CD4-positive, CD25-positive, alpha-beta regulatory T cell (primary cell): ENCODE measurements at regions not wholly inside any gene's neighbourhood (a gene's known extent, or its start where the extent isn't known, plus 50 kb on each side); places are given as distances from the start of the nearest gene placed in this dataset.
"Not testable (repeated sequence)": the region's sequence is repeated elsewhere in the genome, so short reads cannot be mapped to it uniquely, and the experiment has no call there.

Experiments used
- ATAC-seq, 2 donors: fragments of 150-1000 bp; cut with Tn5 transposase; one replicate each; pipeline ENCODE4 v1.10.0; 2021; ENCODE audit warnings: low read depth in 2 of 2, moderate number of reproducible peaks in 2 of 2, moderate library complexity in 1 of 2
- DNase-seq, 3 donors: peaks; one replicate each; pipeline versions ENCODE4 v3.0.0 to v3.0.0-alpha.2; 2012 to 2022; ENCODE audit warnings: mixed read lengths in 1 of 3
- H3K27ac ChIP-seq: one replicate; pipeline ENCODE4 v1.7.0; 2013; ENCODE audit warnings: mild to moderate bottlenecking, low read length; ENCODE audit not compliant: insufficient read depth, poor library complexity, severe bottlenecking
- H3K27me3 ChIP-seq: one replicate; pipeline ENCODE4 v1.7.0; 2013; ENCODE audit warnings: low read length; ENCODE audit not compliant: control insufficient read depth, insufficient read depth
- H3K36me3 ChIP-seq: one replicate; pipeline ENCODE4 v1.7.0; 2013; ENCODE audit warnings: mild to moderate bottlenecking, low read length, moderate library complexity; ENCODE audit not compliant: control insufficient read depth, insufficient read depth
- H3K4me1 ChIP-seq: 2 replicates; pipeline ENCODE4 v1.7.0; 2013; ENCODE audit warnings: mild to moderate bottlenecking, low read length; ENCODE audit not compliant: insufficient read depth, control insufficient read depth, poor library complexity, severe bottlenecking
- H3K4me3 ChIP-seq: one replicate; pipeline ENCODE4 v1.7.0; 2013; ENCODE audit warnings: low read depth, mild to moderate bottlenecking, low read length, moderate library complexity
- H3K9me3 ChIP-seq, 2 experiments: 1 replicate in 1 of 2; 2 replicates in 1 of 2; pipeline ENCODE4 v1.7.0; 2013; ENCODE audit warnings: low read length in 2 of 2, mild to moderate bottlenecking in 1 of 2, moderate library complexity in 1 of 2; ENCODE audit not compliant: control insufficient read depth in 2 of 2
- H3K27ac Mint-ChIP-seq, 3 donors: one replicate each; pipeline ENCODE4 v1.8.0; 2020 to 2022; ENCODE audit warnings: mild to moderate bottlenecking in 3 of 3, mixed read lengths in 3 of 3, moderate library complexity in 2 of 3
- H3K27me3 Mint-ChIP-seq: one replicate; pipeline ENCODE4 v1.8.0; 2022; ENCODE audit warnings: mild to moderate bottlenecking, mixed read lengths
- H3K36me3 Mint-ChIP-seq: one replicate; pipeline ENCODE4 v1.8.0; 2020; ENCODE audit warnings: mixed read lengths
- H3K4me1 Mint-ChIP-seq, 4 donors: one replicate each; pipeline ENCODE4 v1.8.0; 2020 to 2022; ENCODE audit warnings: mixed read lengths in 4 of 4, mild to moderate bottlenecking in 1 of 4
- H3K4me3 Mint-ChIP-seq, 4 donors: one replicate each; pipeline ENCODE4 v1.8.0; 2020 to 2022; ENCODE audit warnings: mild to moderate bottlenecking in 4 of 4, mixed read lengths in 4 of 4, moderate library complexity in 3 of 4
- H3K9me3 Mint-ChIP-seq, 7 donors: one replicate each; pipeline ENCODE4 v1.8.0; 2020 to 2022; ENCODE audit warnings: mixed read lengths in 7 of 7, mild to moderate bottlenecking in 3 of 7, moderate library complexity in 2 of 7

DNA sequence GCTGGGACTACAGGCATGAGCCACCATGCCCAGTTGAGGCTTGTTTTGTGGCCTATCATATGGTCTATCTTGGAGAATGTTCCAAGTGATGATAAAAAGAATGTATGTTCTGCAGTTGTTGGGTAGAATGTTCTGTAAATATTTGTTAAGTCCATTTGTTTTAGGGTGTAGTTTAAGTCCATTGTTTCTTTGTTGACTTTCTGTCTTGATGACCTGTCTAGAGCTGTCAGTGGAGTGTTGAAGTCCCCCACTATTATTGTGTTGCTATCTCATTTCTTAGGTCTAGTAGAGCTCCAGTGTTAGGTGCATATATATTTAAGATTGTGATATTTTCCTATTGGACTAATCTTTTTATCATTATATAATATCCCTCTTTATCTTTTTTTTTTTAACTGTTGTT, 284.3 kb upstream of the EXOC2 start:
- not testable (repeated sequence) for ATAC-seq, H3K4me1 ChIP-seq, H3K27me3 Mint-ChIP-seq, H3K27ac ChIP-seq, H3K4me1 Mint-ChIP-seq, H3K27ac Mint-ChIP-seq, H3K4me3 ChIP-seq, DNase-seq, H3K36me3 ChIP-seq, H3K36me3 Mint-ChIP-seq, H3K9me3 ChIP-seq, H3K4me3 Mint-ChIP-seq, H3K27me3 ChIP-seq
- peaks cover 0 to 34% (median 6%) of the 10 kb centered on the region in 7 donors for H3K9me3 Mint-ChIP-seq

- Histone ChIP-seq H3K36me3 (no peaks in the 10 kb centered on the region), H3K4me1 (no peaks in the 10 kb centered on the region), H3K27me3 (no peaks in the 10 kb centered on the region), H3K4me3 (no peak overlapping the region), H3K27ac (no peak overlapping the region), H3K9me3 (peaks cover 0 to 7% of the 10 kb centered on the region in 2 experiments)
- Mint-ChIP-seq H3K36me3 (no peaks in the 10 kb centered on the region), H3K27ac (no peak overlapping the region), H3K4me1 (no peaks in the 10 kb centered on the region), H3K4me3 (no peak overlapping the region), H3K9me3 (peaks cover under 1 to 20% (median 5%) of the 10 kb centered on the region in 7 donors), H3K27me3 (peaks cover 10% of the 10 kb centered on the region)
- ATAC-seq (no peak), DNase-seq (no peak)
Observed at GRCh38 chr6:971981-972640, 279.2 kb upstream of the EXOC2 start.

DNA sequence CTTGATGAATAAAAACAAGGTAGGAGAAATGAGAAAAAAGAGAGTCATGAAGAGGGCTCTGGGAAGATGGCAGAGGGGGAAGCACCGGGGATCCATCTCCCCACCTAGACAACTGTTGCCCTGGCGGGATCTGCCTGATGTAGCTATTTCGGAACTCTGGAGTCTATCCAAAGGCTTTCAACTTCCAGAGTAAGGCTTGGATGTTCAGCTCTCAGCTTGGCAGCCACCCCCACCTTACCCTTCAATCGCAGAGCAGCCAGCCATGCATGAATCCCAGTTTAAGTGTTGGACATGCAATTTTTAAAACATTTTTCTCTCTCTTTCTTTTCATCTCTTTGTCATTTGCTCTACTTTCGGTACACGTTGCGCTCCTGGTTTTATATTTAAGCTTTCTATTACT, 275.9 kb upstream of the EXOC2 start:
- Histone ChIP-seq H3K36me3 (no peaks in the 10 kb centered on the region), H3K4me1 (no peaks in the 10 kb centered on the region), H3K4me3 (no peak overlapping the region), H3K27ac (no peak overlapping the region), H3K27me3 (peaks cover 2% of the 10 kb centered on the region), H3K9me3 (no peaks in the 10 kb centered on the region)
- peaks cover 15% of the 10 kb centered on the region for H3K27me3 Mint-ChIP-seq
- peaks cover 0 to 5% (median 0%) of the 10 kb centered on the region in 7 donors for H3K9me3 Mint-ChIP-seq
- DNase-seq (no peak), ATAC-seq (no peak)
- H3K27ac Mint-ChIP-seq: no peak overlapping the region
- no peaks in the 10 kb centered on the region for H3K4me1 Mint-ChIP-seq
- no peak overlapping the region for H3K4me3 Mint-ChIP-seq
- H3K36me3 Mint-ChIP-seq: no peaks in the 10 kb centered on the region

DNA sequence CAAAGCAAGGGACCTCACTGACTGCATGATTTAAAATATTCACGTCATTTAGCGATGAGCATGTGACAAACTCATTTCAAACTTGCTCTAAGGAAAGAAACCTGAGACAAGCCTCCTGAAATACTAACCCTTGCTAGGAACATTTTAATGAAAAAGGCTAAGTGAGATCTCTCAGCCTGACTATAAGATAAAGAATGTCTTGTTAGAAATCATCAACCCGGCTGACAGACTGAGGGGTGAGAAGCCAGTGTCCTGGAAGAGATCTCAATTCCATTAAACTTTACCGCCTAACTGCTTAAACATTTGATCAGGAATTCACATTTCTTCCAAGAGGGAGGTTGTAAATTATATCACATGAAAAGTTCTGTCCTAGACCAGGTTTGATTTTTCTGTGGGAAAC, 274.8 kb upstream of the EXOC2 start:
- Mint-ChIP-seq H3K27me3 (peaks cover 17% of the 10 kb centered on the region), H3K4me1 (no peaks in the 10 kb centered on the region), H3K9me3 (peaks cover 0 to 5% (median 0%) of the 10 kb centered on the region in 7 donors), H3K4me3 (no peak overlapping the region), H3K36me3 (no peaks in the 10 kb centered on the region), H3K27ac (no peak overlapping the region)
- Histone ChIP-seq H3K36me3 (no peaks in the 10 kb centered on the region), H3K4me1 (no peaks in the 10 kb centered on the region), H3K27ac (no peak overlapping the region), H3K27me3 (peaks cover 2% of the 10 kb centered on the region), H3K9me3 (no peaks in the 10 kb centered on the region), H3K4me3 (no peak overlapping the region)
- DNase-seq (no peak), ATAC-seq (no peak)

DNA sequence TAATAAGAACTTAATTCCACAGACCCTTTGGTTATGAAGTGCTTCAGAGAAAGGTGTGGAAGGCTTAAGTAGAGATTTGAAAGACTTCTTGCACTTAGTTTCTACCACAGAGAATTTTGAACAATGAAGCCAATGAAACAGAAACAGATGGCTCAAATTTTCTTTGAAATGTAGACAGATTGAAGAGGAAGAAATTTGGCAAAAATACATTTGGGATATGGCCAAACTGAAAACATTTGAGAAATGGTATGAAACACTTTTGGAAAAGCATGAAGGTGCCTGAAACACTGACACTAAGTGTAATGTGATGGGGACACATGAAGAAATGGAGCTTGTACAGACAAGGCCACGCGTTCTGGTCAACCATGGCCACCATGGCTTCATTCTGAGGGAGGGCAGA, 272.4 kb upstream of the EXOC2 start:
- no peak overlapping the region for H3K4me3 ChIP-seq
- Mint-ChIP-seq H3K27me3 (peaks cover 17% of the 10 kb centered on the region), H3K9me3 (peaks cover 0 to 6% (median 0%) of the 10 kb centered on the region in 7 donors), H3K4me3 (no peak overlapping the region), H3K4me1 (no peaks in the 10 kb centered on the region), H3K27ac (no peak overlapping the region), H3K36me3 (no peaks in the 10 kb centered on the region)
- ATAC-seq (no peak), DNase-seq (no peak)
- H3K36me3 ChIP-seq: no peaks in the 10 kb centered on the region
- no peak overlapping the region for H3K27ac ChIP-seq
- H3K4me1 ChIP-seq: no peaks in the 10 kb centered on the region
- H3K9me3 ChIP-seq: no peaks in the 10 kb centered on the region
- peaks cover 4% of the 10 kb centered on the region for H3K27me3 ChIP-seq

GRCh38 chr6:963456-963855, 270.5 kb upstream of the EXOC2 start:
- H3K36me3 ChIP-seq: no peaks in the 10 kb centered on the region
- Mint-ChIP-seq H3K4me3 (no peak overlapping the region), H3K36me3 (no peaks in the 10 kb centered on the region), H3K9me3 (peaks cover 0 to 6% (median 0%) of the 10 kb centered on the region in 7 donors), H3K27ac (peak overlapping the region in 2 of 3 donors; percentile 16 to 33), H3K4me1 (no peaks in the 10 kb centered on the region), H3K27me3 (peaks cover 13% of the 10 kb centered on the region)
- ATAC-seq: no peak
- no peaks in the 10 kb centered on the region for H3K4me1 ChIP-seq
- no peak overlapping the region for H3K4me3 ChIP-seq
- peaks cover 4% of the 10 kb centered on the region for H3K27me3 ChIP-seq
- no peak for DNase-seq
- H3K27ac ChIP-seq: no peak overlapping the region
- H3K9me3 ChIP-seq: no peaks in the 10 kb centered on the region

DNA sequence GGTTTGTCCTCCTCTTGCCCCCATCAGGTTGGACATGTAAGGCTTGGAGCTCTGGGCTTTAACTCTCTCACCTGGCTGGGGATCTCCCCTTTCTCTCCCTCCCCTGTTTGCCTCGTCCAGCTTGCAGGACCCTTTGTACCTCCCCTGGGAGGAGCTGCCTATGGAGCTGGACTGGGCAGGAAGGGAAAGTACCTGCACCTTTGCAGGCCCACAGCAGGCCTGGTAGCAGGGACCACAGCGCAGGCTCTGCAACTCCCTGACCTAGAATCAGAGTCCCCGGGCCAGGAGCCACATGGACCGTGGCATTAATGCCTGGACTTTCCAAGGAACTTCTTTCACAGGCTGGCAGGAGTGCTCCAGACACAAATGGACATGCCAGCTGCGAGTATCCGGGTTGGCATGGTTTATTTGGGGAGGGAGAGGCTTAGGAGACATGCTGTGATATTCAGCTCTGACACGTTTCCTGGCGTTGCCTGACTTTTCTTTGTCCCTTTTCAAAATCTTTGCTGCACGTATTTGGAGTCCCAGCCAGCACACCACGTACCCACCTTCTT, 268.5 kb upstream of the EXOC2 start:
- no peaks in the 10 kb centered on the region for H3K4me1 Mint-ChIP-seq
- DNase-seq (no peak), ATAC-seq (no peak)
- peaks cover 0 to 2% (median 0%) of the 10 kb centered on the region in 7 donors for H3K9me3 Mint-ChIP-seq
- Histone ChIP-seq H3K4me3 (no peak overlapping the region), H3K36me3 (no peaks in the 10 kb centered on the region), H3K27ac (no peak overlapping the region), H3K4me1 (no peaks in the 10 kb centered on the region), H3K27me3 (peaks cover 4% of the 10 kb centered on the region), H3K9me3 (no peaks in the 10 kb centered on the region)
- H3K4me3 Mint-ChIP-seq: no peak overlapping the region
- H3K27ac Mint-ChIP-seq: no peak overlapping the region
- peaks cover 12% of the 10 kb centered on the region for H3K27me3 Mint-ChIP-seq
- H3K36me3 Mint-ChIP-seq: no peaks in the 10 kb centered on the region

GRCh38 chr6:960356-960755, 267.4 kb upstream of the EXOC2 start:
- no peaks in the 10 kb centered on the region for H3K4me1 ChIP-seq
- no peak overlapping the region for H3K4me3 ChIP-seq
- H3K27me3 ChIP-seq: peaks cover 4% of the 10 kb centered on the region
- no peak overlapping the region for H3K27ac ChIP-seq
- no peaks in the 10 kb centered on the region for H3K36me3 Mint-ChIP-seq
- H3K27me3 Mint-ChIP-seq: peaks cover 7% of the 10 kb centered on the region
- H3K9me3 ChIP-seq: no peaks in the 10 kb centered on the region
- H3K36me3 ChIP-seq: no peaks in the 10 kb centered on the region
- H3K9me3 Mint-ChIP-seq: peaks cover 0 to 2% (median 0%) of the 10 kb centered on the region in 7 donors
- H3K4me1 Mint-ChIP-seq: no peaks in the 10 kb centered on the region
- no peak for DNase-seq
- no peak overlapping the region for H3K4me3 Mint-ChIP-seq
- ATAC-seq: no peak
- no peak overlapping the region for H3K27ac Mint-ChIP-seq
